Neural progenitor cell (in vitro differentiated cells): ENCODE measurements at regions not wholly inside any gene's neighbourhood (a gene's known extent, or its start where the extent isn't known, plus 50 kb on each side); places are given as distances from the start of the nearest gene placed in this dataset.
A peak's percentile ranks its signal among the peaks of the same experiment; 100 is the strongest.

Experiments used
- DNase-seq: peaks from one replicate; pipeline ENCODE4 v3.0.0-alpha.2; 2016; ENCODE audit warnings: low spot score
- H2AFZ ChIP-seq: fragments of 200-600 bp; sonication (generic); replicated peaks from 2 replicates; pipeline ENCODE4 v1.6.1; 2016; ENCODE audit warnings: antibody characterized with exemption
- H3F3A ChIP-seq: fragments of 200-600 bp; sonication (generic); 2 replicates; pipeline ENCODE4 v1.6.1; 2016; ENCODE audit warnings: antibody characterized with exemption, low read depth
- H3K27ac ChIP-seq: fragments of 200-600 bp; sonication (generic); 2 replicates; pipeline ENCODE4 v1.5.1; 2016; ENCODE audit warnings: mild to moderate bottlenecking
- H3K27me3 ChIP-seq: fragments of 200-600 bp; sonication (generic); 2 replicates; pipeline ENCODE4 v1.6.1; 2016; ENCODE audit warnings: mild to moderate bottlenecking, moderate library complexity
- H3K36me3 ChIP-seq: fragments of 200-600 bp; sonication (generic); 2 replicates; pipeline ENCODE4 v1.5.1; 2016
- H3K4me1 ChIP-seq: fragments of 200-600 bp; sonication (generic); 2 replicates; pipeline ENCODE4 v1.6.1; 2016; ENCODE audit warnings: mixed run types
- H3K4me2 ChIP-seq: fragments of 200-600 bp; sonication (generic); 2 replicates; pipeline ENCODE4 v1.6.1; 2016
- H3K4me3 ChIP-seq: fragments of 200-600 bp; sonication (generic); 2 replicates; pipeline ENCODE4 v1.5.1; 2016
- H3K79me2 ChIP-seq: fragments of 200-600 bp; sonication (generic); 2 replicates; pipeline ENCODE4 v1.6.1; 2016; ENCODE audit warnings: low read depth
- H3K9ac ChIP-seq: fragments of 200-600 bp; sonication (generic); 2 replicates; pipeline ENCODE4 v1.6.1; 2016
- H3K9me3 ChIP-seq: fragments of 200-600 bp; sonication (generic); 2 replicates; pipeline ENCODE4 v1.5.1; 2016; ENCODE audit warnings: low read depth
- H4K20me1 ChIP-seq: fragments of 200-600 bp; sonication (generic); 2 replicates; pipeline ENCODE4 v1.6.1; 2016; ENCODE audit warnings: low read depth
- H3K27ac Mint-ChIP-seq: 3 replicates; pipeline ENCODE4 v1.8.0; 2021; ENCODE audit warnings: mixed read lengths
- H3K27me3 Mint-ChIP-seq: 2 replicates; pipeline ENCODE4 v1.8.0; 2022; ENCODE audit warnings: low read depth, mild to moderate bottlenecking, inconsistent platforms, moderate library complexity, mixed read lengths; ENCODE audit not compliant: insufficient read depth
- H3K36me3 Mint-ChIP-seq: 3 replicates; pipeline ENCODE4 v1.8.0; 2021; ENCODE audit warnings: mixed read lengths
- H3K4me1 Mint-ChIP-seq: 3 replicates; pipeline ENCODE4 v1.8.0; 2021; ENCODE audit warnings: mixed read lengths
- H3K4me3 Mint-ChIP-seq: 3 replicates; pipeline ENCODE4 v1.8.0; 2021; ENCODE audit warnings: mild to moderate bottlenecking, moderate library complexity, mixed read lengths
- H3K9me3 Mint-ChIP-seq: 3 replicates; pipeline ENCODE4 v1.8.0; 2020; ENCODE audit warnings: mixed read lengths
- EZH2 ChIP-seq: fragments of 200-600 bp; sonication (generic); IDR thresholded peaks from 2 replicates; pipeline ENCODE4 v1.6.1; 2017; ENCODE audit warnings: antibody characterized with exemption, mild to moderate bottlenecking, moderate library complexity
- EZH2phosphoT487 ChIP-seq: fragments of 200-600 bp; sonication (generic); IDR thresholded peaks from 2 replicates; pipeline ENCODE4 v1.6.1; 2017; ENCODE audit warnings: antibody characterized with exemption
- TF ChIP-seq, protein P1 (sequence below): fragments of 200-600 bp; sonication (generic); IDR thresholded peaks from 2 replicates; pipeline ENCODE4 v1.5.1; 2017; ENCODE audit warnings: antibody characterized with exemption, mild to moderate bottlenecking

- no peak overlapping the region for H2AFZ ChIP-seq
- H3K27ac ChIP-seq: no peak overlapping the region
- H4K20me1 ChIP-seq: no peaks in the 10 kb centered on the region
- H3K4me3 ChIP-seq: no peak overlapping the region
- H3K4me1 Mint-ChIP-seq: peaks cover 8% of the 10 kb centered on the region
- H3K27me3 ChIP-seq: no peaks in the 10 kb centered on the region
- TF ChIP-seq EZH2phosphoT487 (no peak), EZH2 (no peak)
- TF ChIP-seq, protein P1, sequence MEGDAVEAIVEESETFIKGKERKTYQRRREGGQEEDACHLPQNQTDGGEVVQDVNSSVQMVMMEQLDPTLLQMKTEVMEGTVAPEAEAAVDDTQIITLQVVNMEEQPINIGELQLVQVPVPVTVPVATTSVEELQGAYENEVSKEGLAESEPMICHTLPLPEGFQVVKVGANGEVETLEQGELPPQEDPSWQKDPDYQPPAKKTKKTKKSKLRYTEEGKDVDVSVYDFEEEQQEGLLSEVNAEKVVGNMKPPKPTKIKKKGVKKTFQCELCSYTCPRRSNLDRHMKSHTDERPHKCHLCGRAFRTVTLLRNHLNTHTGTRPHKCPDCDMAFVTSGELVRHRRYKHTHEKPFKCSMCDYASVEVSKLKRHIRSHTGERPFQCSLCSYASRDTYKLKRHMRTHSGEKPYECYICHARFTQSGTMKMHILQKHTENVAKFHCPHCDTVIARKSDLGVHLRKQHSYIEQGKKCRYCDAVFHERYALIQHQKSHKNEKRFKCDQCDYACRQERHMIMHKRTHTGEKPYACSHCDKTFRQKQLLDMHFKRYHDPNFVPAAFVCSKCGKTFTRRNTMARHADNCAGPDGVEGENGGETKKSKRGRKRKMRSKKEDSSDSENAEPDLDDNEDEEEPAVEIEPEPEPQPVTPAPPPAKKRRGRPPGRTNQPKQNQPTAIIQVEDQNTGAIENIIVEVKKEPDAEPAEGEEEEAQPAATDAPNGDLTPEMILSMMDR: no peak
- H3K4me3 Mint-ChIP-seq: no peak overlapping the region
- H3K9me3 Mint-ChIP-seq: no peaks in the 10 kb centered on the region
- H3K4me2 ChIP-seq: no peak overlapping the region
- H3K9ac ChIP-seq: no peak overlapping the region
- no peak for DNase-seq
- H3K79me2 ChIP-seq: no peaks in the 10 kb centered on the region
- H3K4me1 ChIP-seq: no peaks in the 10 kb centered on the region
- H3F3A ChIP-seq: no peaks in the 10 kb centered on the region
- H3K36me3 ChIP-seq: no peaks in the 10 kb centered on the region
- no peak overlapping the region for H3K27ac Mint-ChIP-seq
- no peaks in the 10 kb centered on the region for H3K36me3 Mint-ChIP-seq
- H3K27me3 Mint-ChIP-seq: peaks cover 7% of the 10 kb centered on the region
- H3K9me3 ChIP-seq: no peaks in the 10 kb centered on the region
Observed at GRCh38 chr3:21893242-21893641, 142.2 kb upstream of the ZNF385D start.

- H3K27ac ChIP-seq: no peak overlapping the region
- H3K9ac ChIP-seq: no peak overlapping the region
- Mint-ChIP-seq H3K27me3 (peaks cover 3% of the 10 kb centered on the region), H3K9me3 (no peaks in the 10 kb centered on the region), H3K36me3 (no peaks in the 10 kb centered on the region), H3K4me3 (no peak overlapping the region), H3K4me1 (no peaks in the 10 kb centered on the region), H3K27ac (no peak overlapping the region)
- H3K9me3 ChIP-seq: no peaks in the 10 kb centered on the region
- H2AFZ ChIP-seq: no peak overlapping the region
- no peaks in the 10 kb centered on the region for H3K27me3 ChIP-seq
- H3K4me2 ChIP-seq: no peak overlapping the region
- no peaks in the 10 kb centered on the region for H4K20me1 ChIP-seq
- DNase-seq: peak; percentile 20
- no peaks in the 10 kb centered on the region for H3K4me1 ChIP-seq
- no peaks in the 10 kb centered on the region for H3K36me3 ChIP-seq
- TF ChIP-seq EZH2phosphoT487 (no peak), EZH2 (no peak)
- TF ChIP-seq, protein P1: peak; percentile 83
- no peak overlapping the region for H3K4me3 ChIP-seq
- no peaks in the 10 kb centered on the region for H3F3A ChIP-seq
- H3K79me2 ChIP-seq: no peaks in the 10 kb centered on the region
Observed at GRCh38 chr3:21894459-21895340, 143.7 kb upstream of the ZNF385D start.

DNA sequence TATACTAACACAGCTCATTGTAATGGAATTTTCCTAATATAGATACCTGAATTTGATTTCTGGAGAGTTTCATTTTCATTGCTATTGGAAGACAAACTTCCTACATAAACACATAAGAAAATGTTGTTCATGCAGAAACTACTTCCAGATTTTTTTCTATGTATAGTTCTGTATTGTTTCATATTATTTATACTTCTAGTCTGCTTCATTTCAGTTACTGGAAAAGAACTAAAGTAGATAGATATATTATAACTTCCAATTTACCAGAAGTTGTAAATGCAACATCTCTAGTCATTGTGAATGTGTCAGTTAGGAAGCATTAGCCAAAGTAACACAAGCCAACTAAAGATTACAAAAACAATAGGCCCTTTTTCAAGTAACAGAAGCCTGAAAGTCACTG, 147.3 kb upstream of the ZNF385D start:
- Histone ChIP-seq H3K79me2 (no peaks in the 10 kb centered on the region), H3K9ac (no peak overlapping the region), H3K27ac (no peak overlapping the region), H3F3A (no peaks in the 10 kb centered on the region), H3K27me3 (no peaks in the 10 kb centered on the region), H3K4me2 (no peak overlapping the region), H3K9me3 (no peaks in the 10 kb centered on the region), H2AFZ (no peak overlapping the region), H3K36me3 (no peaks in the 10 kb centered on the region), H3K4me3 (no peak overlapping the region), H4K20me1 (no peaks in the 10 kb centered on the region), H3K4me1 (no peaks in the 10 kb centered on the region)
- no peaks in the 10 kb centered on the region for H3K27me3 Mint-ChIP-seq
- H3K9me3 Mint-ChIP-seq: no peaks in the 10 kb centered on the region
- H3K27ac Mint-ChIP-seq: no peak overlapping the region
- TF ChIP-seq, protein P1: no peak
- TF ChIP-seq EZH2phosphoT487 (no peak), EZH2 (no peak)
- H3K36me3 Mint-ChIP-seq: no peaks in the 10 kb centered on the region
- no peak for DNase-seq
- no peaks in the 10 kb centered on the region for H3K4me1 Mint-ChIP-seq
- H3K4me3 Mint-ChIP-seq: no peak overlapping the region
